ENCODE measurements at regions not wholly inside any gene's neighbourhood (a gene's known extent, or its start where the extent isn't known, plus 50 kb on each side); places are given as distances from the start of the nearest gene placed in this dataset.

- 87% methylated on average over 4 of the region's 4 CpGs; no CpG with 5 or more reads in 1 of the 2 experiments for WGBS, 2 experiments (ENCODE audit: extremely low coverage in 1 of 2, insufficient coverage in 1 of 2, insufficient read length in 1 of 2, insufficient replicate concordance in 2 of 2, low coverage in 1 of 2, low lambda C conversion rate in 2 of 2, missing lambda C conversion rate in 1 of 2)
- H2BK20ac ChIP-seq (ENCODE audit: low read length), result no peak overlapping the region
- H3K79me2 ChIP-seq (ENCODE audit: control insufficient read depth in 1 of 2, insufficient read depth in 2 of 2, low read length in 2 of 2), result no peaks in the 10 kb centered on the region
- ChIA-PET CTCF (ENCODE audit: partially characterized antibody) (interaction anchor here (1.0 to 2.1 kb wide), 2 partner anchors 77 to 353 kb away, joined by 4 to 6 read pairs; no protein-coding TSS in a partner anchor), POLR2A (ENCODE audit: partially characterized antibody) (no interaction called here)
- no peak overlapping the region for H4K8ac ChIP-seq (ENCODE audit: extremely low read depth, insufficient read depth, low read length)
- H3K4me2 ChIP-seq (ENCODE audit: insufficient read depth in 1 of 2, low read depth in 2 of 2, low read length in 2 of 2), result no peak overlapping the region
- no peak overlapping the region for H2AK5ac ChIP-seq (ENCODE audit: low read depth, low read length)
- H2BK15ac ChIP-seq (ENCODE audit: low read length), result no peak overlapping the region
- H3K79me1 ChIP-seq (ENCODE audit: low read depth, low read length), result no peaks in the 10 kb centered on the region
- H3K4me1 ChIP-seq (replicated peaks in 1 of 4; ENCODE audit: control insufficient read depth in 3 of 4, insufficient read depth in 4 of 4, low read length in 3 of 4), result peaks cover 0 to 5% (median 0%) of the 10 kb centered on the region in 4 experiments; a peak in 2 of 7 replicates
- no peak overlapping the region for H3K18ac ChIP-seq (ENCODE audit: extremely low read depth, low read length)
- no peak overlapping the region for H3K23ac ChIP-seq (ENCODE audit: insufficient read length)
- H2AFZ ChIP-seq (ENCODE audit: low read length), result no peak overlapping the region
- no peaks in the 10 kb centered on the region for H3K36me3 ChIP-seq (ENCODE audit: control insufficient read depth in 2 of 4, insufficient read depth in 4 of 4, low read length in 3 of 4)
- no peaks in the 10 kb centered on the region for H3K9me3 ChIP-seq (ENCODE audit: insufficient read depth in 2 of 2, low read depth in 1 of 2, low read length in 1 of 2)
- H3K56ac ChIP-seq (replicated peaks; ENCODE audit: insufficient read length, low read depth, low read length), result no peak overlapping the region
- no peak for FAIRE-seq
- no peak overlapping the region for H3K27ac ChIP-seq (ENCODE audit: low read depth, low read length)
- H3K23me2 ChIP-seq (ENCODE audit: low read depth, low read length), result no peaks in the 10 kb centered on the region
- H3K27me3 ChIP-seq (replicated peaks in 1 of 4; ENCODE audit: control insufficient read depth in 3 of 4, extremely low read depth in 1 of 4, insufficient read depth in 3 of 4, low read length in 3 of 4), result no peaks in the 10 kb centered on the region
- no peak overlapping the region for H2BK12ac ChIP-seq (ENCODE audit: low read depth, low read length)
- DNase-seq (ENCODE audit: low read depth in 1 of 2, low spot score in 2 of 2), result no peak
- no peak overlapping the region for H3K9ac ChIP-seq (replicated peaks in 1 of 4; ENCODE audit: extremely low read depth in 1 of 4, low read depth in 3 of 4, low read length in 3 of 4)
- H4K20me1 ChIP-seq (replicated peaks in 1 of 2; ENCODE audit: control insufficient read depth in 1 of 2, insufficient read depth in 2 of 2, low read length in 2 of 2), result no peaks in the 10 kb centered on the region
- no peak overlapping the region for H2BK5ac ChIP-seq (ENCODE audit: low read depth, low read length)
- H3K4me3 ChIP-seq (ENCODE audit: extremely low read depth in 1 of 4, insufficient read depth in 2 of 4, low read depth in 3 of 4, low read length in 4 of 4), result no peak overlapping the region
- no peak overlapping the region for H4K5ac ChIP-seq (ENCODE audit: insufficient read length, low read depth, low read length)
- H3K14ac ChIP-seq (ENCODE audit: insufficient read length), result no peak overlapping the region
- no peak overlapping the region for H3K4ac ChIP-seq (replicated peaks; ENCODE audit: insufficient read length, low read depth, low read length)
- H2BK120ac ChIP-seq (replicated peaks; ENCODE audit: low read depth, low read length), result no peak overlapping the region
- no peak overlapping the region for H4K91ac ChIP-seq (replicated peaks; ENCODE audit: insufficient read length, low read length)
- TF ChIP-seq CTBP2 (IDR thresholded peaks at IDR 0.05; ENCODE audit: borderline replicate concordance, insufficient read depth, insufficient read length, low read length) (no peak), POLR2AphosphoS5 (IDR thresholded peaks at IDR 0.05; ENCODE audit: low read depth, low read length) (no peak), KDM5A (IDR thresholded peaks at IDR 0.05; ENCODE audit: low read length) (no peak), CTCF (IDR thresholded peaks at IDR 0.05; ENCODE audit: control extremely low read depth in 1 of 3, insufficient read depth in 1 of 3, low read depth in 1 of 3, low read length in 3 of 3) (no peak), NANOG (IDR thresholded peaks at IDR 0.05; ENCODE audit: insufficient read depth, low read depth, low read length, poor library complexity, severe bottlenecking) (no peak), FOSL1 (IDR thresholded peaks at IDR 0.05; ENCODE audit: insufficient read depth, low read depth, low read length) (no peak), ASH2L (IDR thresholded peaks at IDR 0.05; ENCODE audit: low read length) (no peak), GTF2F1 (IDR thresholded peaks at IDR 0.05; ENCODE audit: borderline replicate concordance, low read depth, low read length) (no peak), EGR1 (IDR thresholded peaks at IDR 0.05; ENCODE audit: borderline replicate concordance, low read depth, low read length) (no peak), SP2 (IDR thresholded peaks at IDR 0.05; ENCODE audit: low read length) (no peak)
Measured at GRCh38 chr3:170766823-170767575, 103.0 kb downstream of the RPL22L1 start.
